Fibroblast of lung (primary cell): ENCODE measurements at regions not wholly inside any gene's neighbourhood (a gene's known extent, or its start where the extent isn't known, plus 50 kb on each side); places are given as distances from the start of the nearest gene placed in this dataset.

Experiments used
- EZH2 ChIP-seq: IDR thresholded peaks from 2 replicates; pipeline ENCODE4 v1.5.1; 2012; ENCODE audit warnings: low read length, control low read depth, mild to moderate bottlenecking; ENCODE audit errors: missing control alignments
- TF ChIP-seq, protein P1 (sequence below), 2 donors: IDR thresholded peaks in 1 of 2; conservative IDR thresholded peaks in 1 of 2; 1 replicate in 1 of 2; 2 replicates in 1 of 2; pipeline ENCODE4 v1.5.1; 2011 to 2012; ENCODE audit warnings: low read length in 2 of 2, control low read depth in 1 of 2, inconsistent platforms in 1 of 2, low read depth in 1 of 2, mild to moderate bottlenecking in 1 of 2

GRCh38 chr3:56864090-56864489, 62.3 kb upstream of the ARHGEF3 start:
- TF ChIP-seq EZH2: no peak
- TF ChIP-seq, protein P1, sequence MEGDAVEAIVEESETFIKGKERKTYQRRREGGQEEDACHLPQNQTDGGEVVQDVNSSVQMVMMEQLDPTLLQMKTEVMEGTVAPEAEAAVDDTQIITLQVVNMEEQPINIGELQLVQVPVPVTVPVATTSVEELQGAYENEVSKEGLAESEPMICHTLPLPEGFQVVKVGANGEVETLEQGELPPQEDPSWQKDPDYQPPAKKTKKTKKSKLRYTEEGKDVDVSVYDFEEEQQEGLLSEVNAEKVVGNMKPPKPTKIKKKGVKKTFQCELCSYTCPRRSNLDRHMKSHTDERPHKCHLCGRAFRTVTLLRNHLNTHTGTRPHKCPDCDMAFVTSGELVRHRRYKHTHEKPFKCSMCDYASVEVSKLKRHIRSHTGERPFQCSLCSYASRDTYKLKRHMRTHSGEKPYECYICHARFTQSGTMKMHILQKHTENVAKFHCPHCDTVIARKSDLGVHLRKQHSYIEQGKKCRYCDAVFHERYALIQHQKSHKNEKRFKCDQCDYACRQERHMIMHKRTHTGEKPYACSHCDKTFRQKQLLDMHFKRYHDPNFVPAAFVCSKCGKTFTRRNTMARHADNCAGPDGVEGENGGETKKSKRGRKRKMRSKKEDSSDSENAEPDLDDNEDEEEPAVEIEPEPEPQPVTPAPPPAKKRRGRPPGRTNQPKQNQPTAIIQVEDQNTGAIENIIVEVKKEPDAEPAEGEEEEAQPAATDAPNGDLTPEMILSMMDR (conservative IDR thresholded peaks at IDR 0.05 in 1 of 2, IDR thresholded peaks at IDR 0.05 in 1 of 2; ENCODE audit: low read depth in 1 of 2, low read length in 2 of 2): no peak
